GM18873 (cell line): ENCODE measurements at regions not wholly inside any gene's neighbourhood (a gene's known extent, or its start where the extent isn't known, plus 50 kb on each side); places are given as distances from the start of the nearest gene placed in this dataset.

Source experiments
- ATAC-seq: cut with Tn5 transposase; IDR thresholded peaks from one replicate; pipeline ENCODE4 v1.9.1; 2021; ENCODE audit warnings: mild to moderate bottlenecking, moderate library complexity, moderate number of reproducible peaks; ENCODE audit not compliant: unreplicated experiment, low FRiP score

- ATAC-seq = no peak
Measured at GRCh38 chr13:59483501-59484145, 680.1 kb downstream of the DIAPH3 start.

- ATAC-seq = no peak
Measured at GRCh38 chr13:59487883-59488282, 675.8 kb downstream of the DIAPH3 start.

DNA sequence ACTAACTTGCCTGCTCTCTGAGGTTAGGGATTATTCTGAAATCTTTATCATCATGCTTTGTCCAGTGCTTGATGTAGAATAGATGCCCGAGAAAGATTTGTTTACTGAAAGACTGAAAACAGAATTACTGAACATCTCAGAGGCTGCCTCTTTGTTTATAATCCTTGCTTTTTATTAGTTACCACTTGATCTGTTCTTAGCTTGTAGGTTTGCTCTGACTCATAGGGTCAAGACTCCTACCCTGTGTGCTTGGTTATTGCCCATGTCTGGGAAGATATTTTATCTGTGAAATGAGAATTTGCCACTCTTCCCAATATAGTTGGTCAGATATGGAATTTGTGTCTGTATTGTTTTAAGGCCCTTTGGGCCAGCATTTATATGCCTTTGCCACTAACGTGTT is 675.3 kb downstream of the DIAPH3 start:
- no peak for ATAC-seq

DNA sequence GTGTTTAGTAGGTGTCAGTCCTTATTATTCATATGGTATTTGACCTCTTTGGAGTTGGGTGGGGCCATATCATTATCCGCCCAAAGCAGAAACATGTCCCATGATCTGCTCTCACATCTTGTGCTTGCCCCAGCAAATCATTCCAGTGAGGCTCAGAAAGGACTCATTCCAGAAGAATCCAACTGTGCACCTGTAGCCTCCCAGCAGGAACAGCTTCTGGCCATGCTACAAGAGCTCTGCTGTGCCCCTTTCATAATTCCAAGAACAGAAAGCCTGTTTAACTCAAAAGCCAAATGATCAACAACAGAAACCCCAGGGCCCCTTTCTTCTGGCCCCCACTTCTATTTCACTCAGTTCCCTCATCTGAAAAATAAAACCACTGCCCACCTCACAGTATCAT is 673.1 kb downstream of the DIAPH3 start:
- ATAC-seq = no peak

GRCh38 chr13:59492030-59492636 is 671.6 kb downstream of the DIAPH3 start:
- ATAC-seq = no peak

- ATAC-seq = no peak
Measured at GRCh38 chr13:59493436-59493965, 670.2 kb downstream of the DIAPH3 start.

GRCh38 chr13:59494151-59494550 is 669.6 kb downstream of the DIAPH3 start:
- no peak for ATAC-seq

DNA sequence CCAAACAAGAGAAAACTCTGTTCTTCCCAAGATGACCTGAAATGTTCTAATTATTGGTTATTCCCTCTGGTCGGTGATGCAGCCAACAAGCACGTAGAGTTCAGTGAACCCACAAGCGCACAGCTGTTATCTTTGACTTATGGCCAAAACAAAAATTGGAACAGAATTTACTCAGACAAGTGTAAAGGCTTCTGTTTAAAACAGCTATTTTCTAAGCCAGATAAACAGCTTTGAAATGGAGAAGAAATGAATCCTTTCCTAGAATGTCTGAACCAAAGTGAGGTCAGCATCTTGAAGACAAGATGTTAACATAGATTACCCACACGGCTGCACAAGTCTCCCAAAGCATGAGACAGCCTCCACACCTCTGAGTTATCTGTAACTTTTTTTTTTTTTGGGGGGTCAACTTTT is 669.2 kb downstream of the DIAPH3 start:
- ATAC-seq = no peak

DNA sequence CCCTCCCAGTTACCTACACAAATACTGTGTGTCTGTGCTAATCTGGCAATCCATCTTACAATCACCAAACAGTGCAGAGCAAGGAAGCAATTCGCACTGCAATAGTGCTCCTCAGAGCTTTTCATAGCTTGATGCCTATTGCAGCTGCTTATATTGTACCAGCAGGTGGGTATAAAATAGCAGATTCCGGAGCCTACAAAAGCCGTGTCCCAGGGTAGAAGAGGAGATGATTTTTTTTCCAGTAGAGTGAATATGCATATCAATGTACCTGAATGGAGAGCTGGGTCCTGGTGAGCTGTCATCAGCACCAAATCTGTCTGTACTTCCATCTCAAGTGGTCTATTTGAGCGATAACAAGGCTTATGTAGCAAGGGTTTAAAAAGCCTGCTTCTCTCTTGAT is 668.4 kb downstream of the DIAPH3 start:
- no peak for ATAC-seq

DNA sequence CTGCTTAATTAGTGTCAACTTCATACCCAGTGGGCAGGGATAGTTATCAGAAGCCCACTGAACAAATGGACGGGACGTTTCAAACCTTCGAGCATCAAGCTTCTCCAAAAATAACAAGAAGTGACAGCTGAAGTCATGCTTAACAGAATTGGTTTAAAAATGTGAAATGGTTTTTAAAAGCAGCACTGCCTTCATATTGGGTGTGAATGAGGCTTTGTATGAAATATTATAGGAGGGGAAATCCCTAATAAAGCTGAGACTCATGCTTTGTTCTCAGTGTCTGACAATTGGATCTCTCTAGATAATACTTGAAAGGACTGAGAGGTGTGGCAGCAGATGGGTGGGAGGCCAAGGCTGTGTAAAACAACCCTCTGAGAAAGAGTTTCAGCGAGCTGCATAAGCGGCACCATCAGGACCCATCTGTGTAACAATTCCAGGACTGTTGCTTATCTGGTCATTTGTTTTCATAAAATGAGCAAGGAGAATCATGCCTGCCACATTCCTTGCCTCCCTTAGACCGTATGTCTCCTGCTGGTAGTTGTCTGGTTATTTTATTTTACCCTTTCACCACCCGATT is 667.7 kb downstream of the DIAPH3 start:
- ATAC-seq = no peak

- no peak for ATAC-seq
Measured at GRCh38 chr13:59497621-59498247, 666.0 kb downstream of the DIAPH3 start.

- ATAC-seq = no peak
Measured at GRCh38 chr13:59501004-59501403, 662.7 kb downstream of the DIAPH3 start.

GRCh38 chr13:59504407-59504806 is 659.3 kb downstream of the DIAPH3 start:
- ATAC-seq = no peak

GRCh38 chr13:59510386-59510785 is 653.3 kb downstream of the DIAPH3 start:
- ATAC-seq = no peak

DNA sequence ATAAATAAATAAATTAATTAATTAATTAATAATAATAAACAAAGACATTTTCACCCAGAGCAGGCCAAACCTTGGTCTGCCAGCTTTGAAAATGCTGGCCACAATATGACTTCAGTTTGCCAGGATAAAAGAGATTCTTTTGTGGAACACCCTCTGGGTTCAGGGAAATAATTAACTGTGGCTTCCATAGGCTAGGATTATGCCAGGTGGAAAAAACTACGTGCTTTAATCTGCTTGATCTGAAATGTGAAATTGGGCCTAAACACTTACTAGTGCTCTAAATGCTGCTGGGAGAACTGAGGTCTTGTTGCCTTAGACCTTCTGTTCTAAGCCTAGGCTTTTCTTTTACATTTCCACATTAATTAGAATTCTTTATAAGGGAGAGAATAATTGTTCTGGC is 650.0 kb downstream of the DIAPH3 start:
- ATAC-seq = no peak

DNA sequence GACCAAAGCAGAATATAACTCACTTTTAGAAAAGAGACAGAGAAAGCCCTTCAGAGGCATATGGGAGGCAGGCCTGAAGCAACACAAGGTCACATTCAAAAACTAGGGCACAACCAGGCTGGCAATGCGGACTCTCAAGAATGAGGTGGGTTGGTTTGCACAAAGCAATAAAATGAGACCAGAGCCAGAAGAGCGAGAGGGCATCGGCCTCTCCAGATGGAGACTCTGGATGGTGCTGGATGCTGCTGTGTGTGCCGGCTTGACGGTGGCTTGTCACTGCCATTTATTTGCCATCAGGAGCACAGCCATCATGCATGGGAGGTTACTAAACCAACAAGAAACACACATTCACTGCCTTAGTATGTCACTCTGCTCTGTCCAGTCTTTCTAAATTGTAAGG is 649.4 kb downstream of the DIAPH3 start:
- ATAC-seq = no peak

- ATAC-seq = no peak
Measured at GRCh38 chr13:59519819-59520218, 643.9 kb downstream of the DIAPH3 start.

- ATAC-seq = no peak
Measured at GRCh38 chr13:59521549-59521948, 642.2 kb downstream of the DIAPH3 start.

DNA sequence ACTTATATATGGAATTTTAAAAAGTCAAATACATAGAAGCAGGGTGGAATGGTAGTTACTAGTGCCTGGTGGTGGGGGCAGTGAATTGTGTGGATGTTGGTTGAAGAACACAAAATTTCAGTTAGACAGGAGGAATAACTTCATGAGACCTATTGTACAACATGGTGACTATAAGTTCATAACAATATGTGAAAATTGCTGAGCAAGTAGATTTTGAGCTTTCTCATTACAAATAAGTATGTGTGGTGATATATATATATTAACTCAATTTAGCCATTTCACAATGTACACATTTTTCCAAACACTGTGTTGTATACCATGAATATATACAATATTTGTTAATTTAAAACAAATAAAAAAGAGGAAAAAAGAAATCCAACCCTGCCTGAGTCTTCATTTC is 641.1 kb downstream of the DIAPH3 start:
- no peak for ATAC-seq

GRCh38 chr13:59527500-59527899 is 636.2 kb downstream of the DIAPH3 start:
- ATAC-seq = no peak

DNA sequence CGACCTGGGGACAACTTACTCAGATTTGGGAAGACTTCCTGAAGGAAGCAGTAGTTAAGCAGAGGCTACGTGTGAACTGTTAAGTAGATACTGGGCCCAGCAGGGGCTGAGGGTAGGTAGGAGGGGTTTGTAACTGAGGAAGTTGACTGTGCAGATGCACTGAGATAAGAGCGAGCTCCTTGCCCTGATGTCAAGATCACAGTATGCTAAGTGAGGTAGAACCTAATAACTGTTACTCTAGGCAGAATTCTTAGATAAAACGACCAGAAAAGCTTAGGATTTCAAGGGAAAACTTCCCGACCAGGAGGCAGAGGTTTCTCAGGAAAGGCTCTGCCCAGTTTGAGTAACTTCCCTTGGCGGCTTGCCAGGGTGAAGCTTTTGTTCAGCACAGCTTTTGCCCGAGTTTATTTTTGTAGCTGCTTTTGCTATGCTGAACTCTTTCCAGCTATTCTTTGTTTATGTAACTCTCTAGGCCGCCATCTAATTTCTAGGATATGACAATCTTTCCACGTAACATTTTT is 632.1 kb downstream of the DIAPH3 start:
- no peak for ATAC-seq
